GM19099 (cell line): ENCODE measurements at regions not wholly inside any gene's neighbourhood (a gene's known extent, or its start where the extent isn't known, plus 50 kb on each side); places are given as distances from the start of the nearest gene placed in this dataset.

ENCODE experiments used
- POLR2A ChIP-seq: IDR thresholded peaks from 3 replicates; pipeline ENCODE4 v1.6.1; 2011; ENCODE audit warnings: low read depth; ENCODE audit not compliant: insufficient read length; ENCODE audit errors: extremely low read depth

GRCh38 chr3:107241217-107241616 lies 136.0 kb upstream of the CCDC54 start:
- TF ChIP-seq POLR2A: no peak

GRCh38 chr3:107242579-107242978 lies 134.7 kb upstream of the CCDC54 start:
- TF ChIP-seq POLR2A: no peak

GRCh38 chr3:107247116-107247515 lies 130.1 kb upstream of the CCDC54 start:
- TF ChIP-seq POLR2A: no peak

- TF ChIP-seq POLR2A: no peak
Measured at GRCh38 chr3:107249132-107249531, 128.1 kb upstream of the CCDC54 start.

- no peak for TF ChIP-seq POLR2A
Measured at GRCh38 chr3:107250221-107250620, 127.0 kb upstream of the CCDC54 start.

GRCh38 chr3:107251819-107252218 lies 125.4 kb upstream of the CCDC54 start:
- TF ChIP-seq POLR2A: no peak

GRCh38 chr3:107256963-107257362 lies 120.3 kb upstream of the CCDC54 start:
- no peak for TF ChIP-seq POLR2A

- no peak for TF ChIP-seq POLR2A
Measured at GRCh38 chr3:107258300-107258699, 118.9 kb upstream of the CCDC54 start.

- no peak for TF ChIP-seq POLR2A
Measured at GRCh38 chr3:107260207-107260606, 117.0 kb upstream of the CCDC54 start.

GRCh38 chr3:107263269-107264021 lies 113.8 kb upstream of the CCDC54 start:
- TF ChIP-seq POLR2A: no peak

GRCh38 chr3:107264888-107265287 lies 112.4 kb upstream of the CCDC54 start:
- TF ChIP-seq POLR2A: no peak

- no peak for TF ChIP-seq POLR2A
Measured at GRCh38 chr3:107265526-107265925, 111.7 kb upstream of the CCDC54 start.

- TF ChIP-seq POLR2A: no peak
Measured at GRCh38 chr3:107268469-107268868, 108.8 kb upstream of the CCDC54 start.

GRCh38 chr3:107269136-107269535 lies 108.1 kb upstream of the CCDC54 start:
- TF ChIP-seq POLR2A: no peak

- TF ChIP-seq POLR2A: no peak
Measured at GRCh38 chr3:107271787-107272387, 105.4 kb upstream of the CCDC54 start.

- TF ChIP-seq POLR2A: no peak
Measured at GRCh38 chr3:107272471-107272870, 104.8 kb upstream of the CCDC54 start.

GRCh38 chr3:107272885-107273284 lies 104.4 kb upstream of the CCDC54 start:
- no peak for TF ChIP-seq POLR2A

GRCh38 chr3:107273771-107274170 lies 103.5 kb upstream of the CCDC54 start:
- TF ChIP-seq POLR2A: no peak

GRCh38 chr3:107275511-107275910 lies 101.7 kb upstream of the CCDC54 start:
- TF ChIP-seq POLR2A: no peak
